ENCODE measurements at regions not wholly inside any gene's neighbourhood (a gene's known extent, or its start where the extent isn't known, plus 50 kb on each side); places are given as distances from the start of the nearest gene placed in this dataset.

- TF ChIP-seq CTCF (IDR thresholded peaks at IDR 0.05) = no peak
- DNase-seq (ENCODE audit: low spot score) = no peak
- Histone ChIP-seq H3K4me3 (no peak overlapping the region), H3K27ac (no peak overlapping the region)
These were observed 301.1 kb upstream of the ARPP21 start for GRCh38 chr3:35338186-35338585.

- DNase-seq (ENCODE audit: low spot score) = no peak
- H3K27ac ChIP-seq = no peak overlapping the region
- no peak overlapping the region for H3K4me3 ChIP-seq
- no peak for TF ChIP-seq CTCF (IDR thresholded peaks at IDR 0.05)
These were observed 259.1 kb upstream of the ARPP21 start for GRCh38 chr3:35380196-35380595.

GRCh38 chr3:35383216-35383615 is 256.1 kb upstream of the ARPP21 start:
- no peak overlapping the region for H3K4me3 ChIP-seq
- TF ChIP-seq CTCF (IDR thresholded peaks at IDR 0.05) = no peak
- no peak overlapping the region for H3K27ac ChIP-seq
- DNase-seq (ENCODE audit: low spot score) = no peak

GRCh38 chr3:35383719-35384555 is 255.4 kb upstream of the ARPP21 start:
- Histone ChIP-seq H3K4me3 (no peak overlapping the region), H3K27ac (no peak overlapping the region)
- TF ChIP-seq CTCF (IDR thresholded peaks at IDR 0.05) = no peak
- DNase-seq (ENCODE audit: low spot score) = no peak

GRCh38 chr3:35385271-35385670 is 254.1 kb upstream of the ARPP21 start:
- DNase-seq (ENCODE audit: low spot score) = no peak
- no peak for TF ChIP-seq CTCF (IDR thresholded peaks at IDR 0.05)
- Histone ChIP-seq H3K27ac (no peak overlapping the region), H3K4me3 (no peak overlapping the region)

GRCh38 chr3:35389907-35390306 is 249.4 kb upstream of the ARPP21 start:
- H3K27ac ChIP-seq = no peak overlapping the region
- no peak for TF ChIP-seq CTCF (IDR thresholded peaks at IDR 0.05)
- H3K4me3 ChIP-seq = no peak overlapping the region
- no peak for DNase-seq (ENCODE audit: low spot score)

- H3K4me3 ChIP-seq = no peak overlapping the region
- H3K27ac ChIP-seq = no peak overlapping the region
- DNase-seq (ENCODE audit: low spot score) = no peak
- TF ChIP-seq CTCF (IDR thresholded peaks at IDR 0.05) = no peak
These were observed 247.1 kb upstream of the ARPP21 start for GRCh38 chr3:35392187-35392586.
